DND-41 (cell line): ENCODE measurements at regions not wholly inside any gene's neighbourhood (a gene's known extent, or its start where the extent isn't known, plus 50 kb on each side); places are given as distances from the start of the nearest gene placed in this dataset.

Experiments used
- EZH2 ChIP-seq: IDR thresholded peaks from 3 replicates; pipeline ENCODE4 v1.6.1; 2012; ENCODE audit warnings: borderline replicate concordance, low read depth, mild to moderate bottlenecking, moderate library complexity, low read length, inconsistent platforms; ENCODE audit not compliant: severe bottlenecking
- TF ChIP-seq, protein P1 (sequence below): IDR thresholded peaks from 2 replicates; pipeline ENCODE4 v1.5.1; 2012; ENCODE audit warnings: borderline replicate concordance, low read length, moderate library complexity, mild to moderate bottlenecking; ENCODE audit not compliant: poor library complexity, severe bottlenecking; ENCODE audit errors: extremely low read depth

- TF ChIP-seq, protein P1, sequence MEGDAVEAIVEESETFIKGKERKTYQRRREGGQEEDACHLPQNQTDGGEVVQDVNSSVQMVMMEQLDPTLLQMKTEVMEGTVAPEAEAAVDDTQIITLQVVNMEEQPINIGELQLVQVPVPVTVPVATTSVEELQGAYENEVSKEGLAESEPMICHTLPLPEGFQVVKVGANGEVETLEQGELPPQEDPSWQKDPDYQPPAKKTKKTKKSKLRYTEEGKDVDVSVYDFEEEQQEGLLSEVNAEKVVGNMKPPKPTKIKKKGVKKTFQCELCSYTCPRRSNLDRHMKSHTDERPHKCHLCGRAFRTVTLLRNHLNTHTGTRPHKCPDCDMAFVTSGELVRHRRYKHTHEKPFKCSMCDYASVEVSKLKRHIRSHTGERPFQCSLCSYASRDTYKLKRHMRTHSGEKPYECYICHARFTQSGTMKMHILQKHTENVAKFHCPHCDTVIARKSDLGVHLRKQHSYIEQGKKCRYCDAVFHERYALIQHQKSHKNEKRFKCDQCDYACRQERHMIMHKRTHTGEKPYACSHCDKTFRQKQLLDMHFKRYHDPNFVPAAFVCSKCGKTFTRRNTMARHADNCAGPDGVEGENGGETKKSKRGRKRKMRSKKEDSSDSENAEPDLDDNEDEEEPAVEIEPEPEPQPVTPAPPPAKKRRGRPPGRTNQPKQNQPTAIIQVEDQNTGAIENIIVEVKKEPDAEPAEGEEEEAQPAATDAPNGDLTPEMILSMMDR, result no peak
- no peak for TF ChIP-seq EZH2
Measured at GRCh38 chr2:118667964-118668363, 179.5 kb downstream of the EN1 start.
